ENCODE measurements at regions not wholly inside any gene's neighbourhood (a gene's known extent, or its start where the extent isn't known, plus 50 kb on each side); places are given as distances from the start of the nearest gene placed in this dataset.

GRCh38 chr3:30167541-30168011 is 438.8 kb upstream of the TGFBR2 start:
- no peaks in the 10 kb centered on the region for H3K36me3 ChIP-seq (ENCODE audit: control insufficient read depth, insufficient read depth, low read length)
- no peaks in the 10 kb centered on the region for H3K79me2 ChIP-seq (ENCODE audit: control insufficient read depth, insufficient read depth, low read length)
- no peak overlapping the region for H3K4me3 ChIP-seq (replicated peaks in 1 of 4; ENCODE audit: control extremely low read depth in 1 of 4, insufficient read depth in 1 of 4, low read depth in 3 of 4, low read length in 4 of 4)
- TF ChIP-seq EZH2 (IDR thresholded peaks at IDR 0.05; ENCODE audit: low read length, missing control alignments), result no peak
- no peak for TF ChIP-seq CTCF (conservative IDR thresholded peaks at IDR 0.05 in 1 of 2, IDR thresholded peaks at IDR 0.05 in 1 of 2; ENCODE audit: low read depth in 1 of 2, low read length in 2 of 2)
- H2AFZ ChIP-seq (ENCODE audit: low read length), result no peak overlapping the region
- no peak overlapping the region for H3K4me2 ChIP-seq (ENCODE audit: extremely low read depth, insufficient read depth, low read length)
- peak in 1 of 2 donors; percentile 58 for DNase-seq (ENCODE audit: low read depth in 2 of 2)
- H3K27me3 ChIP-seq (ENCODE audit: control insufficient read depth, insufficient read depth, low read length), result no peaks in the 10 kb centered on the region
- no peaks in the 10 kb centered on the region for H4K20me1 ChIP-seq (ENCODE audit: control insufficient read depth, extremely low read depth, insufficient read depth, low read length)
- H3K9ac ChIP-seq (ENCODE audit: insufficient read depth, low read length), result no peak overlapping the region
- no peaks in the 10 kb centered on the region for H3K9me3 ChIP-seq (ENCODE audit: control insufficient read depth, insufficient read depth, low read depth, low read length)
- H3K27ac ChIP-seq (ENCODE audit: insufficient read depth, low read length), result no peak overlapping the region
- H3K4me1 ChIP-seq (ENCODE audit: control insufficient read depth, extremely low read depth, insufficient read depth, low read length), result no peaks in the 10 kb centered on the region

GRCh38 chr3:30169487-30169886 is 436.9 kb upstream of the TGFBR2 start:
- H3K27me3 ChIP-seq (ENCODE audit: control insufficient read depth, insufficient read depth, low read length), result no peaks in the 10 kb centered on the region
- TF ChIP-seq EZH2 (IDR thresholded peaks at IDR 0.05; ENCODE audit: low read length, missing control alignments), result no peak
- TF ChIP-seq CTCF (conservative IDR thresholded peaks at IDR 0.05 in 1 of 2, IDR thresholded peaks at IDR 0.05 in 1 of 2; ENCODE audit: low read depth in 1 of 2, low read length in 2 of 2), result no peak
- H3K36me3 ChIP-seq (ENCODE audit: control insufficient read depth, insufficient read depth, low read length), result no peaks in the 10 kb centered on the region
- no peaks in the 10 kb centered on the region for H3K9me3 ChIP-seq (ENCODE audit: control insufficient read depth, insufficient read depth, low read depth, low read length)
- no peaks in the 10 kb centered on the region for H3K79me2 ChIP-seq (ENCODE audit: control insufficient read depth, insufficient read depth, low read length)
- no peaks in the 10 kb centered on the region for H3K4me1 ChIP-seq (ENCODE audit: control insufficient read depth, extremely low read depth, insufficient read depth, low read length)
- no peak overlapping the region for H3K27ac ChIP-seq (ENCODE audit: insufficient read depth, low read length)
- no peaks in the 10 kb centered on the region for H4K20me1 ChIP-seq (ENCODE audit: control insufficient read depth, extremely low read depth, insufficient read depth, low read length)
- no peak overlapping the region for H2AFZ ChIP-seq (ENCODE audit: low read length)
- H3K4me2 ChIP-seq (ENCODE audit: extremely low read depth, insufficient read depth, low read length), result no peak overlapping the region
- DNase-seq (ENCODE audit: low read depth in 2 of 2), result no peak
- H3K9ac ChIP-seq (ENCODE audit: insufficient read depth, low read length), result no peak overlapping the region
- H3K4me3 ChIP-seq (replicated peaks in 1 of 4; ENCODE audit: control extremely low read depth in 1 of 4, insufficient read depth in 1 of 4, low read depth in 3 of 4, low read length in 4 of 4), result no peak overlapping the region

GRCh38 chr3:30170681-30171438 is 435.5 kb upstream of the TGFBR2 start:
- H2AFZ ChIP-seq (ENCODE audit: low read length), result no peak overlapping the region
- H3K27me3 ChIP-seq (ENCODE audit: control insufficient read depth, insufficient read depth, low read length), result no peaks in the 10 kb centered on the region
- no peak overlapping the region for H3K27ac ChIP-seq (ENCODE audit: insufficient read depth, low read length)
- H3K36me3 ChIP-seq (ENCODE audit: control insufficient read depth, insufficient read depth, low read length), result no peaks in the 10 kb centered on the region
- no peak overlapping the region for H3K4me2 ChIP-seq (ENCODE audit: extremely low read depth, insufficient read depth, low read length)
- no peaks in the 10 kb centered on the region for H3K9me3 ChIP-seq (ENCODE audit: control insufficient read depth, insufficient read depth, low read depth, low read length)
- H3K9ac ChIP-seq (ENCODE audit: insufficient read depth, low read length), result no peak overlapping the region
- H3K4me1 ChIP-seq (ENCODE audit: control insufficient read depth, extremely low read depth, insufficient read depth, low read length), result no peaks in the 10 kb centered on the region
- no peak overlapping the region for H3K4me3 ChIP-seq (replicated peaks in 1 of 4; ENCODE audit: control extremely low read depth in 1 of 4, insufficient read depth in 1 of 4, low read depth in 3 of 4, low read length in 4 of 4)
- no peak for DNase-seq (ENCODE audit: low read depth in 2 of 2)
- no peaks in the 10 kb centered on the region for H3K79me2 ChIP-seq (ENCODE audit: control insufficient read depth, insufficient read depth, low read length)
- H4K20me1 ChIP-seq (ENCODE audit: control insufficient read depth, extremely low read depth, insufficient read depth, low read length), result no peaks in the 10 kb centered on the region
- TF ChIP-seq CTCF (conservative IDR thresholded peaks at IDR 0.05 in 1 of 2, IDR thresholded peaks at IDR 0.05 in 1 of 2; ENCODE audit: low read depth in 1 of 2, low read length in 2 of 2), result no peak

Measured in fibroblast of lung (primary cell).